Medulla oblongata (tissue), 1 donor: ENCODE measurements at regions not wholly inside any gene's neighbourhood (a gene's known extent, or its start where the extent isn't known, plus 50 kb on each side); places are given as distances from the start of the nearest gene placed in this dataset.
"Not testable (repeated sequence)": the region's sequence is repeated elsewhere in the genome, so short reads cannot be mapped to it uniquely, and the experiment has no call there.

Experiments
- DNase-seq: peaks from one replicate; pipeline ENCODE4 v3.0.0-alpha.2; 2015; ENCODE audit errors: extremely low spot score

DNA sequence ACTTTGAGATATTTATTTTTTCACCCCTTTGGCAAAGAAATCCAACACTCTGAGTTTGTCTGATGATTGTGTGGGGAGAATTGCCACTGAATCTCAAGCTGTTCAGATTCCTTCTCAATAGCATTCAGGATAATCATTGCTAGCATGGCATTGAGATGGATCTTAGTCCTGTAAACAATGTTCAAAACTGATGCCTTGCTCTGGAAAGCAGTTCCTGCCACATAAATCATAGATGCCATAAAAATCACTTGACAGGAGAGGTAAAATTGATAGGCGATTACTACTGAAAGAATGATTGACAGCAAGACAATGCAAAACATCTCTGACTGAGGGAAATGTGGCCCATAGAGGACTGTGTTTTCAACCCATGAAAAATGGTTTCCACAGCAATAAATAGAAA, 915.6 kb downstream of the TRHDE start:
- no peak for DNase-seq

DNA sequence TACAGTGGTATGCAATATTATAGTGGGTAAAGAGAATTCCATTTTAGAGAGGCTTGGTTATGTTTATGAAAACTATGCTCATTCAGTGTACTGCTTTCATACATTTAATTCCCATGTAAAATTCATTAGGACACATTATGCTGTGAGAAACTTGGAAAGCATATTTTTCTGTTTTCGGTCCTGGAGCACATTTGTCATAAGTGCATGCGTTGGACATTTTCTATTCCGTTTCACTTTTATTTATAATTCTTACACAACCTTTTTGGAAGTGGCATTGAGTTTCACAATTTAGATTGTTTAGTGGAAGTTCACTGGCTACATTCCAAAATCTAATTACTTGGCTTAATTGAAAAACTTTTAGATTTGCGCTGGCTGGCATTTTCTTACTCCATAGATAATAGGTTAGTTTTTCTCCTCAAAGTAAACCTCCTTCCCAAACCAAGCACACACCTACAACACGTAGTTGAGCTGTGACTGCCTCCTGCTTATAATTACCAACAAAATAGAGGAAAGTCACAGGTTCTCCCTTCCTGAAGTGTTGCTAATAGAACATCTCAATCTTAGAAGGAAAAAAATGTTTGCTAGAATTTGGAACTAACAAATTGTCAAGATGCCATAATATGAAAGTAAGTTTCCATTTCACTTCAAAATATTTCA, 938.5 kb downstream of the TRHDE start:
- DNase-seq, result no peak

DNA sequence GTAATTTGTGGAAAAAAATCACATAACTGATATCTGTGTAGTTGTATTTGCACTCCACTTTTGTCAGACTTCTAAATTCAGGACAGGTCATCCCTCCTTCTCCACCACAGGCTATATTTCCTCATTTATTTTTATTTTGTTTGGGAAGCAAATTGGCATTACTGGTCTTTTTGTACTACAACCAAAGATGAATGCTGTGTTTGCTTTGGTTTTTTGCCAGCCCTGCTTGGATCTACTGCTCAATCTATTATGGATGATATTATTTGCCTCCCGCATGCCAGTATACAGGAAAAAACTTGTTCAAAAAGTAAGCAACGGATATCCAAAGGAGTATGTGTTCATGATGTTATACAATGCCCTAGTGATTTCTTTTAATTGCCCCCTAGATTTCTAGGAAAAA, 948.8 kb downstream of the TRHDE start:
- DNase-seq, result no peak

DNA sequence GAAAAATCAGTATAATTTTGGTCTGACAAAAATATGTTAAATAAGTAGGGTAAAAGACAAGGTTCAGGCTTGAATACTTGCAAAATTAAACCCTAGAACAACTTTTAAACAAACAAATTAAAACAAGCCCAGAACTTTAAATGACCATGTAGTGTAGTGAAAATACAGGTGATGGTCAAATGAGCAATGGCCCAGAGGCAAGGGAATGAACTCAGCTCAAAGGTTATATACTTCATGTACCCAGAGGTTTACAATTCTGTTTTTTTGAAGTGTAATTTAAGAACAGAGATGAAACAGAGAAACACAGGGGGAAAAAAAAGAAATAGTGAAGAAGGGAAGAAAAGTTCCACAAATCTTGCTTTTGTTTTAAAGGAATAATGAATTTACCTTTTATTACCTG, 949.2 kb downstream of the TRHDE start:
- DNase-seq, result no peak

DNA sequence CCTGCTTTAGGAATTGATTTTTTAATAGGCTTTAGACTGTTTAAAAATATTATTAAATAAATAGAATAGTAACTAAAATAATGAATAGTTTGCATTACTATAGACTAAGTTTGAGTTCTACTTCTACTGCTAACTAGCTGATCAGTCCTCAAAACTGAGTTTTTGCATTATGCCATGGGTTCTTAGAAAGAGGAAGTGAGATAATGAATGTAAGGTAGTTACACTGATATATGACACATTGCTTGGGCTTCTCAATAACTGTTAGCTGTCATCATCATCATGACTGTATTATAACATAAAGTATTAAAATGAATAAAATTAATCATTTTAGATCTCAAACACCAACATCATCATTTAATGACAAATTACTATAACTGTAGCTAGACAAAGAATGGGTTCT, 949.7 kb downstream of the TRHDE start:
- DNase-seq, result no peak

DNA sequence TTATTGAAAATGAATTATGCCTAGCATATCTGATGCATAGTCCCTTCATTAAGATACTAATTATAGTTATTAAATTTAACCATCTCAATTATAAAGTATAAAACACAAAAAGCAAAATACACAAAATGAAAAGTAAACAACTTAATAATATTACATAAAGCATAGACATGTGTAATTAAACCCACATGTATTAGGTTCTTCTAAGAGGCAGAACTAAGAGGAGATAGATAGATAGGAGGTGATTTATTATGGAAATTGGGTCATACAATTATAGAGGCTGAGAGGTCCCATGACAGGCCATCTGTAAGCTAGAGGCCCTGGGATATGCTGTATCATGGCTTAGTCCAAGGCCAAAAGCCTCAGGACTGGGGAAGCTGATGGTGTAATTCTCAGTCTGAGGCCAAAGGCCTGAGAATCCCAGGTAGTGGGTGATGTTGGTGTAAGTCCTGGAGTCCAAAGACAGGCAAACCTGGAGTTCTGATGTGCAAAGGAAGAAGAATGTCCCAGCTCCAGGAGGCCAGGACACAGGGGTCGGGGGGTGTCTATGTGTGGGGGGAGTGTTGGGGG, 953.3 kb downstream of the TRHDE start:
- DNase-seq, result no peak

DNA sequence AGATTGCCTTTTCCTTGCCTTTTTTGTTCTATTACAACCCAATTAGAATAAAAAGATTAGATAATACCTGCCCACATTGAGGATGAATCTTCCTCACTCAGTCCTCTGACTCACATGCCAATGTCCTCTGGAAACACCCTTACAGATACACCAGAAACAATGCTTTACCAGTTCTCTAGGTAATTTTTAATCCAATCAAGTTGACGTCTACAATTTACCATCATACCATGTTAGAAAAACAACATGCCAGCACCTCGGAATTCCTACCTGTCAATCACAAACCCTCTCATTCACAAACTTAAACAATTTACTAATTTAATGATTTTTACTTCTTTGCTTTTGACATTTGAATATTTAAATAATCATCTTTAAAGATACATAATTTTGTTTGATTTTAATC, 953.8 kb downstream of the TRHDE start:
- DNase-seq, result no peak

DNA sequence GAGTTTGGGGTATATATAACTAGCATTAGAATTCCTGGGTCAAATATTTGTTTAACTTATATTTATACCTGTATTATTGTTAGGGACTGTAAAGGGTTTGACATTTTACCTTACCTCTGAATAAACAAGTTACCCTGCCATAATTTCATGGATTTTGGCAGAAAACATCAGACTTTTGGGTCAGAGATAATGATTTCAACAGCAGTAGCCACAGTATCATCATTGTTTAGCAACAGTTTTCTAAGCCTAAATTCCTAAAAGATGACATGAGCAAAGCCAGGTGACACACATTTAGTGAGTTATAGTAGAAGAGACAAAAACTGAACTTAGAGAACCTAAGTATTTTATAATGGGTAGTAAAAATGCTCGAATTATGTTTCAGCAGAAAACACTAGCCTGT, 954.4 kb downstream of the TRHDE start:
- no peak for DNase-seq

DNA sequence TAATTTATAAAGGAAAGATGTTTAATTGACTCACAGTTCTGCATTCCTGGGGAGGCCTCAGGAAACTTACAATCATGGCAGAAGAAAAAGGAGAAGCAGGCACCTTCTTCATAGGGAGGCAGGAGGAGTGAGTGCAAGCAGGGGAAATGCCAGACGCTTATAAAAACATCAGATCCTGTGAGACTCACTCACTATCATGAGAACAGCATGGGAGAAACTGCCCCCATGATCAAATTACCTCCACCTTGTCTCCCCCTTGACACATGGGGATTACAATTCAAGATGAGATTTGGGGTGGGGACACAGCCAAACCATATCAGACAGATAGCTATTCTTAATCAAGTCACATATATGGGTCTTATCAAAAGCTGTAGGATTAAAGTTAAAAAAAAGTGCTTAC, 956.7 kb downstream of the TRHDE start:
- DNase-seq, result not testable (repeated sequence)

DNA sequence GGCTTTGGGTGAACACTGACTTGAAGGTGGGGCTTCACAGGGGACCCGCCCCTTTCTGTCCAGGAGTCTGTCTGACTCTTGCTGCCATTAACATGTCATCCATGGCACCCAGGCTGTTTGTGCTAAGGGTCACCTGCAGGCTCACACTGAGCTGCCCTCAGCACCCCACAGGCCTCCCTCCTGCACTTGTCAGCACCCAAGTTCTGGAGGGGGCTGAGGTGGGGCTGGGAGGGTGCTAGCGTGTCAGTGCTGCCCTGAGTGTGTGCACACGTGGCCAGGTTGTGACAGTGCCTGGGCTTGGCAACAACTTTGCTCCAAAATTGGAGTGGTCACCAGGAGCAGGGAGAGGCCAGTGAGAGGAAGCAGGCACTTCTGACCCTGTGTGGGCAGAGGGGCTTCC, 963.2 kb downstream of the TRHDE start:
- no peak for DNase-seq

DNA sequence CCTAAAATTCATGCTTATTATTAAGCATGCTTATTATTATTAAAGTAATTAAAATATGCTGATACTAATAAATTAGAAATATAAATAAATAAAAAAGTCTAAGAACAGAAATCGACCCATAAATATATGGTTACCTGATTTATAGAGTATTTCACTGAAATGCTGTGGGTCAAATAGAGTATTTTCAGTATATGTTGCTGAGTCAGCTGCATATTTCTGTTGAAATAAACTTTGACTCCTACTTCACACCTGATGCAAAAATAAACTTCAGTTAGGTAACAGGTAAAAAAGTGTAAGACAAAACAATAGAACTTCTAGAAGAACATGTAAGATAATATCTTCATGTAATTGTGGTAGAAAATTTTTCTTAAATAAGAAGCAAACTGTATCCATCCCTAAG, 967.9 kb downstream of the TRHDE start:
- DNase-seq, result no peak

DNA sequence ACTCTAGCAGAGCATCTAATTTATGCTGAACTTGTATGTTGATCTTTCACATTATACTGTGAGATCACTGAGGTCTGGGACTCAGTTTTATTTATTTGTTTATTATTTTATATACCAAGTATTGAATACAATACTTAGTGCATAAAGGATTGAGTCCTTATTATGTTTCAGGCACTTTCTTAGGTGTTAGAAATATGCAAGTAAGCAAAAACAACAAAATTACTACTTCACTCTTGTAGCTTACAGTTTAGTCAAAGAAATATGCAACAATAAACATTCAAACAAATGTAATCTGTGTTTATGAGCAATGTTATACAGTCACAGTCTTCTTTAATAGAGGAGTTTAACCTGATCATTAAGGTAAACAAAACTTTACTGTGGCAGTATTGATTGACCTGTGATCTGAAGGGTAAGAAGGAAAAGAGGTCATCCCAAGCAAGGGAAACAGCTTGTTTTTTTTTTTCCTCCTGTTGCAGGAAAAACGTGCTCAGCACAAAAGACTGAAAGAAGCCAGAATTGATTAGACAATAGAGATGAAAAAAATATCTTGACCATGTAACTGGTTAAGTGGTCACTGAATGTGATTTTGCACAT, 990.7 kb downstream of the TRHDE start:
- DNase-seq, result no peak

DNA sequence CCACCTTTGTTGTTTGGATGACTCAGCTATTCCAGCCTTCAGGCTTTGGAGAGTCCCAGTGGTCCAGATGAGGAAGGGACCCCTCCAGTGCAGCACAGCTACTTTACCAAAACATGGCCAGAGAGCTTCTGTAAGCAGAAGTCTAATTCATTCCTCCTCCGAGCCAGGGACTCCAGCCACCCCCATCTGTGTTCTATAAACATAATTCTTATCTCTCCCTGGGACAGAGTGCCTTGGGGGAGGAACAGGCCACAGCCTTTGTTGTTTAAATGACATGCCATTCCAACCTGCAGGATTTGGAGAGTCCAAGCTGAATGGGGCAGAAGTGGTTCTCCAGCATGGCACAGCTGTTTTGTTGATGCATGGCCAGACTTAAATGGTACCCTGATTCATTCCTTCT, 994.0 kb downstream of the TRHDE start:
- no peak for DNase-seq

DNA sequence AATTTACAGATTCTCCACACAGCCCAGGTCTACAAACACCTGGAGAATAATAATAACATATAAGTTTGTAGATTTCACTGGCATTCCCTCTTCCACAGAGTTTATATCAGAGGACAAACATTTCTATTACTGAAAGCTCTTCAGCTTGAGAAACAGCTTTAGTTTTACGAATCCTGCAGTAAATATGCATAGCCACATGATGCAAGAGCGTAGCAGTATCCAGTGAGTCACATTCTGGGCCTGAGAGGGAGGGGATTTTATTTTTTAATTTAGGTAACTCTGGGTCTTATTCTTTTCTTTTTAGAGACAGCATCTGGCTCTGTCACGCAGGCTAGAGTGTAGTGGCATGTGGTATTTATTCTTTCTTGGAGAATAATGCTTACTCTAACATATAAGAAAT, 1002.8 kb downstream of the TRHDE start:
- DNase-seq, result no peak

DNA sequence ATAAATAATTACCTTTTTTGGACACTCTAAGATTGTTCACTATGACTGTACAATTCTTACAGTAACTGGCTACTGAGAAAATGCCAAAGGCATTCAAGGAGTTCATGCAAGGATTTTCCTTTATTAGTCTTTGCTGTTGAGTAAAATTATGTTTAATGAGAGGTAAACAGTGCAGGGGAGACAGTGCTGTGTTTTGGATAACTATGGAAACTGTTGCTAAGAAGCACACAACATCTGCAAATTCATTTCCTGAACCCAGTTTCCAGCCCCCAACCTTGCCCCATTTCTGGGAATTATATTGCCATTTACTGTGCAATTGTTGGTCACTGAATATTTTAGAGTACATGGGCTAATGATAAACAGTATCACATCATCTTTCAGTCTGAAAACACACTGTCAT, 1005.8 kb downstream of the TRHDE start:
- DNase-seq, result no peak

DNA sequence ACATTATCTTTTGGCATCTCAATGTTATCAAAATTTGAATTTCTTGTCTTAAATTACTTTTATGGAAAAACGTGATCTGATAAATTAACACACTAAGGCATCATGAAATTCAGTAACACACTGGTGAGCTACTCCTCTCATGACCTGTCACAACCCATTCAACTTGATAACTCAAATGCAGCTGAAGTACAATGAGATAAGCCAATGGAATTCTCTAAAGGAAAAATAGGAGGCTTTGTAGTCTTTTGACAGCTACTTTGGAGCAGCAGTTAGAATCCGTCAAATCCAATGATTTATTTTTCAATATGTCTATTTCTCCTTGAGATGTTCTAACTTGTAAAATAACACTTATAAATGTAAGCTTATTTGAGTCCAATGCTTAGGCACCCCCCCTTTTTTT, 1029.4 kb downstream of the TRHDE start:
- DNase-seq, result no peak

DNA sequence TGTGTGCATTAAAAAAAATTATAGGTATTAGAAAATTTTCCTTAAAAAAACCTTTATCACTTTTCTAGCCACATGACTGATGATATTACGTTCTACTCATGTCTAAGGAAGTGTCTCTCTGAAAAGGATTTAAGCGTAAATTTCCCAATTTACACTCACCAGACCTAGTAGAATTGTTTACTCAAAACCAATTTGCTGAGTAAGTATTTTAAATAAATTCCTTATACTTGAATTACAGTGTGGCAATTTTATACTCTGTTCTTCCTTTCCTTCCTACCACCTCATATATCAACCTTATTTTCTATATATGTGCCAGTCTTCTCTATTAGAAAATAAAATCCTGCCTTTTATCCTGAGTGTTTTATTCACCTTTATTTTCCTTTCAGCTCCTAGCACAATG, 1035.1 kb downstream of the TRHDE start:
- no peak for DNase-seq

DNA sequence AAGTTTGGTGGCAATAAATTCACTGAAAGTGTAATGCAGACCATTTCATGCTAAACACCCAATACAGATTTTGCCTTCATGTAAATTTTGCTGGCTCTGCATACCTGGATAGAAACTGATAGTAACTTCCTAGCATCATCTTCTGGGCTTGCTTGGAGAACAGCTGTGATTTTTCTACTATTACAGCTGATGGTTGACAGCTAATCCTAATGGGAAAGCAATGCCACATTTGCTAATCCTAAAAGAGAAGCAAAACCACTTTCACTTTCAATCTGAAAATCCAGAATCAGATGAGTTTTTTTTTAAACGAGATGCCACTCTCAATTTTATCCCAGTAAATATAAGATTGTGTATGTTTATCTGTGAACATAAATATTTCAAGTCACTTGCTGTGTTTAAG, 1035.9 kb downstream of the TRHDE start:
- DNase-seq, result no peak

DNA sequence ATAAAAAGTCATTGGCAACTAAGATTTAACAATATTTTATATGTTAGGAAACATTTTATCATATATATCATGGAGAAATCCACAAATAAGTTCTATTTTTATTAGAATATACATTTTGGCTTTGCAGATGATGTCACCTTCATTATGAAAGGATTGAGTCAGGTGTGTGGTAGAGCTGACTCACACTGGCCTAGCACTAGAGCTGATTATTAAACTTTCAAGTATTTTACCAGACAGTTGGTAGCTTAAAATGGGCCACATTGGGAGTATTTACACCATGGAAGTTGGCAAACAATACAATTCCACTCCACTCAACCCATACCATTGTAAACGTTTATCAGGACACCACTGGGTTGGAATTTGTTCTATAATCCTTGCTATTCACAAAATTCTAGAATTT, 1036.6 kb downstream of the TRHDE start:
- DNase-seq, result no peak

DNA sequence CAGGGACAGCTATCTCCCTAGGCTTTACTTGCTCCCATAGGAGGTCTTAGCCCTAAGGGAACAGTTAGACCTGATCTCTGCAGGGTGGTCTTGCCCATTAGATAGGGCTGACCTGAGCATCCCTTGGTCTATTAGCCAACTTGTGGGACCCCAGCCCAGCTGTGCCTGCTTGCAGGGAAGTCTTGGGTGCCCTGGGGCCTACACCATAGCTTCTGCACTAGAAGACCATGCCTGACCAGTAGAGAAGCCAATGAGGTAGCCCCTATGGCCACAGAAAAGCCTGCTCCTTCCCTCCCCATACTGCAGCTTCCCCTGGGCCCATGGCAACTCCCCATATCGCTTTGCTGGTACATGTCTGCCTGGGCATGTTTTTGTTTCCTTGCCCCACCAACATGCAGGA, 1049.1 kb downstream of the TRHDE start:
- no peak for DNase-seq

DNA sequence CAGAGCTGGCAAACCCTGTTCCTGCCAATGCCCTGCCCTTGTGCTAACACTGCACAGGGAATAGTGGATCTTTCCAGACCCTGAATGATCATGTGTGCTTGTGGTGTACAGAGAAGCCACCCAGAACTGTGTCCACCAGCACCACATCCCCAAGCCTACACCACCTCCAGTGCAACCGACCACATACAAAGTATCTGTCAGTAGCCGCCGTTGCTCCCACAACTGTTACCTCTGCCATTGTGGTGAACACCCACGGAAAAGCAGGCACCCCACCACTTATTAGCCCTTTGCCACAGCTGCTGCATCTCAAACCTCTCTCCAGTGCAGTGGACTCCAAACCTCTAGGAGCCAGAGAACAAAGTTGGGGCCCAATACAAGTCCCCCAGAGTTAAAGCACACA, 1049.6 kb downstream of the TRHDE start:
- no peak for DNase-seq

DNA sequence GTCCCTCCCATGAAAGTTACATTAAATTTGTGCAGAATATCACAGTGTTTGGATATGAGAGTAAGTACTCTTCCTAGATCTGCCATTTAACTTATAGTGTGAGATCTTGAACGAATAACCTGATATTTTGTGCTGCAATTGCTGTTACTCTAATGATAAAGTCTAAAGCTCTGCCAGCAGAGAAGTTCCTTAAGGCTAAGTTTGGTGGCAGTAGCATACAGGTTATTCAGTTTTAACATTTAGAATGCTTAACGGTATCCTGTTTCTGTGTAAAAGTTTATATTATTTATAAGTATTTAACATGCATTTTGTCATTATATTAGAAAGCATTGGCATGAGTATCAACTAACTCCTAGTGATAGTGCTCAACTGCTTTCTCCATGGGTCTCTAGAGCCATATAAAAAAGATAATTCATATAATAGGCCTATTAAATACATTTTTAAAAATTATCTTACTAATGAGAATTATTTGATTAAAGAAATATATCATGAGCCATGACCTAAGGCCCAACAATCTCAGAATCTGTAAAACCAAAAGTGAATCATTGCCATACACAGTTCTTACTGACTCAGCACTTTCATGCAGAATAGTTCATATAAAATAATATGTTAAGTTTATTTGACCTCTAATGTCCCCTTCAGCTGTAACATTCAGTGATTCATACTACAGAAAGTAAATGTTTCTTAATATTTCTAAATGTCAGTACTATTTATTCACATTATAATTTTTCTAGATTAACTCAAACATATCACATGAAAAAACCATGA, 1058.6 kb downstream of the TRHDE start:
- no peak for DNase-seq
